H9 (cell line): ENCODE measurements at regions not wholly inside any gene's neighbourhood (a gene's known extent, or its start where the extent isn't known, plus 50 kb on each side); places are given as distances from the start of the nearest gene placed in this dataset.

Source experiments
- DNase-seq: peaks from one replicate; pipeline ENCODE4 v3.0.0-alpha.2; 2017
- H2AFZ ChIP-seq: one replicate; pipeline ENCODE4 v1.6.1; 2013; ENCODE audit warnings: mild to moderate bottlenecking, low read length, control low read depth, moderate library complexity
- H2AK5ac ChIP-seq: 2 replicates; pipeline ENCODE4 v1.6.1; 2013; ENCODE audit warnings: low read length, control low read depth, mixed read lengths; ENCODE audit not compliant: insufficient read length
- H2BK120ac ChIP-seq: one replicate; pipeline ENCODE4 v1.6.1; 2013; ENCODE audit warnings: low read depth, mild to moderate bottlenecking, low read length, control low read depth, inconsistent platforms; ENCODE audit not compliant: poor library complexity, severe bottlenecking
- H2BK12ac ChIP-seq: 2 replicates; pipeline ENCODE4 v1.6.1; 2013; ENCODE audit warnings: low read length, control low read depth, mixed read lengths, low read depth; ENCODE audit not compliant: insufficient read length
- H2BK15ac ChIP-seq: 2 replicates; pipeline ENCODE4 v1.6.1; 2013; ENCODE audit warnings: low read depth, low read length, control low read depth
- H2BK20ac ChIP-seq: one replicate; pipeline ENCODE4 v1.6.1; 2013; ENCODE audit warnings: low read depth, mild to moderate bottlenecking, low read length, control low read depth, inconsistent platforms; ENCODE audit not compliant: poor library complexity, severe bottlenecking
- H2BK5ac ChIP-seq: 2 replicates; pipeline ENCODE4 v1.6.1; 2013; ENCODE audit warnings: low read length, control low read depth, mixed read lengths; ENCODE audit not compliant: insufficient read length
- H3K14ac ChIP-seq: 2 replicates; pipeline ENCODE4 v1.6.1; 2013; ENCODE audit warnings: low read length, control low read depth; ENCODE audit not compliant: insufficient read depth
- H3K18ac ChIP-seq: 2 replicates; pipeline ENCODE4 v1.6.1; 2013; ENCODE audit warnings: low read depth, mild to moderate bottlenecking, mixed read lengths, low read length, control low read depth; ENCODE audit not compliant: insufficient read length
- H3K23ac ChIP-seq: 2 replicates; pipeline ENCODE4 v1.6.1; 2013; ENCODE audit warnings: low read length, control low read depth, mixed read lengths, low read depth; ENCODE audit not compliant: insufficient read length
- H3K23me2 ChIP-seq: 2 replicates; pipeline ENCODE4 v1.6.1; 2013; ENCODE audit warnings: low read depth, mild to moderate bottlenecking, mixed read lengths, low read length, control low read depth; ENCODE audit not compliant: insufficient read length, poor library complexity, severe bottlenecking
- H3K27ac ChIP-seq: 2 replicates; pipeline ENCODE4 v1.5.1; 2013; ENCODE audit warnings: low read length, control low read depth, mixed read lengths, low read depth; ENCODE audit not compliant: insufficient read length
- H3K27me3 ChIP-seq: 2 replicates; pipeline ENCODE4 v1.6.1; 2013; ENCODE audit warnings: low read length, control low read depth, inconsistent platforms; ENCODE audit not compliant: insufficient read depth
- H3K4ac ChIP-seq: 2 replicates; pipeline ENCODE4 v1.6.1; 2013; ENCODE audit warnings: low read depth, mild to moderate bottlenecking, control low read depth, inconsistent platforms, low read length, moderate library complexity
- H3K4me1 ChIP-seq: 2 replicates; pipeline ENCODE4 v1.6.1; 2013; ENCODE audit warnings: low read length, control low read depth, inconsistent platforms; ENCODE audit not compliant: insufficient read depth
- H3K4me2 ChIP-seq: 2 replicates; pipeline ENCODE4 v1.6.1; 2013; ENCODE audit warnings: low read length, control low read depth, mixed read lengths; ENCODE audit not compliant: insufficient read length, insufficient read depth
- H3K56ac ChIP-seq: 2 replicates; pipeline ENCODE4 v1.6.1; 2013; ENCODE audit warnings: low read depth, mild to moderate bottlenecking, mixed read lengths, low read length, control low read depth; ENCODE audit not compliant: insufficient read length
- H3K79me1 ChIP-seq: 2 replicates; pipeline ENCODE4 v1.6.1; 2013; ENCODE audit warnings: low read depth, mild to moderate bottlenecking, moderate library complexity, low read length, control low read depth, inconsistent platforms; ENCODE audit not compliant: insufficient read depth, poor library complexity, severe bottlenecking
- H3K79me2 ChIP-seq: 2 replicates; pipeline ENCODE4 v1.6.1; 2013; ENCODE audit warnings: low read length, control low read depth, inconsistent platforms; ENCODE audit not compliant: insufficient read depth
- H3K9ac ChIP-seq: 2 replicates; pipeline ENCODE4 v1.6.1; 2013; ENCODE audit warnings: low read length, control low read depth, mixed read lengths; ENCODE audit not compliant: insufficient read length; ENCODE audit errors: extremely low read depth
- H3K9me3 ChIP-seq: one replicate; pipeline ENCODE4 v1.6.1; 2013; ENCODE audit warnings: low read depth, low read length, inconsistent platforms; ENCODE audit not compliant: control insufficient read depth
- H3T11ph ChIP-seq: one replicate; pipeline ENCODE4 v1.6.1; 2013; ENCODE audit warnings: mild to moderate bottlenecking, low read length, control low read depth, inconsistent platforms
- H4K20me1 ChIP-seq: one replicate; pipeline ENCODE4 v1.6.1; 2013; ENCODE audit not compliant: control insufficient read depth, insufficient read length, insufficient read depth
- H4K5ac ChIP-seq: 2 replicates; pipeline ENCODE4 v1.6.1; 2013; ENCODE audit warnings: low read depth, mild to moderate bottlenecking, mixed read lengths, low read length, control low read depth; ENCODE audit not compliant: insufficient read length
- H4K8ac ChIP-seq: replicated peaks from 2 replicates; pipeline ENCODE4 v1.6.1; 2013; ENCODE audit warnings: low read length, control low read depth, mixed read lengths, low read depth; ENCODE audit not compliant: insufficient read length
- H4K91ac ChIP-seq: 2 replicates; pipeline ENCODE4 v1.6.1; 2013; ENCODE audit warnings: low read depth, mild to moderate bottlenecking, moderate library complexity, mixed read lengths, low read length, control low read depth; ENCODE audit not compliant: insufficient read length
- H3K27ac Mint-ChIP-seq, 3 experiments: 2 replicates in 2 of 3; 3 replicates in 1 of 3; pipeline ENCODE4 v1.8.0; 2020 to 2021; ENCODE audit warnings: mixed read lengths in 3 of 3, mild to moderate bottlenecking in 1 of 3, moderate library complexity in 1 of 3
- H3K27me3 Mint-ChIP-seq: 2 replicates; pipeline ENCODE4 v1.8.0; 2021; ENCODE audit warnings: low read depth, mild to moderate bottlenecking, moderate library complexity, mixed read lengths
- H3K36me3 Mint-ChIP-seq, 3 experiments: 2 replicates in 2 of 3; 3 replicates in 1 of 3; pipeline ENCODE4 v1.8.0; 2020 to 2021; ENCODE audit warnings: low read depth in 3 of 3, mixed read lengths in 3 of 3; ENCODE audit not compliant: insufficient read depth in 1 of 3
- H3K4me1 Mint-ChIP-seq, 2 experiments: 2 replicates each; pipeline ENCODE4 v1.8.0; 2020; ENCODE audit warnings: mixed read lengths in 2 of 2
- H3K4me3 Mint-ChIP-seq, 2 experiments: 2 replicates in 1 of 2; 3 replicates in 1 of 2; pipeline ENCODE4 v1.8.0; 2020 to 2021; ENCODE audit warnings: mild to moderate bottlenecking in 2 of 2, mixed read lengths in 2 of 2, moderate library complexity in 1 of 2
- H3K9me3 Mint-ChIP-seq, 2 experiments: 2 replicates in 1 of 2; 3 replicates in 1 of 2; pipeline ENCODE4 v1.8.0; 2020; ENCODE audit warnings: mild to moderate bottlenecking in 2 of 2, mixed read lengths in 2 of 2, moderate library complexity in 1 of 2
- CTCF ChIP-seq: fragments of 200-600 bp; sonication (generic); conservative IDR thresholded peaks from 3 replicates; pipeline ENCODE4 v1.8.0; 2021; ENCODE audit warnings: antibody characterized with exemption, mild to moderate bottlenecking
- WGBS: extraction: QIAGEN DNeasy Blood & Tissue Kit; methylation state at CpG from one replicate; pipeline ENCODE4 v1.1.7; 2013; ENCODE audit warnings: missing lambda C conversion rate, low lambda C conversion rate, mixed read lengths; ENCODE audit not compliant: insufficient read length; ENCODE audit errors: extremely low coverage; 5-methylcytosine and 5-hydroxymethylcytosine counted together

DNA sequence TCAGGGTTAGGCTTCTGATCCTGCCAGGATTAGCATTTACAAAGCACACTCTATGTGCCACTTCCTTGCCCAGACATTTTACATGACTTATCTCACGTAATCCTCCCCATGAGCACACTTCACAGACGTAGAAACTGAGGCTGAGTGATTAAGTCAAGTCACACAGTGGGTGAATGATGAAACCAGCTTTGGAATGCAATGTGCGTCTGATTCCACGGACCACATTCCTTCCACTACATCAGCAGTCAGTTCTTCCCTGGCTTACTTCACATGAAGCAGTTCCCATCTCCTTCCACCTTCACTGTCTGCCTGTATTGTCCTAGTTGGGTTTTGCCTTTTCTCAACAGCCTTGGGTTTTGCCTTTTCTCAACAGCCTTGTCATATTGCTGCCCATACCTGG lies 134.3 kb upstream of the PPARGC1A start:
- H3K9ac ChIP-seq, result no peak overlapping the region
- no peak overlapping the region for H4K5ac ChIP-seq
- no peaks in the 10 kb centered on the region for H3K9me3 ChIP-seq
- H3K23ac ChIP-seq, result no peak overlapping the region
- no peak overlapping the region for H2BK5ac ChIP-seq
- no peak overlapping the region for H3K27ac ChIP-seq
- TF ChIP-seq CTCF, result no peak
- H3K23me2 ChIP-seq, result no peaks in the 10 kb centered on the region
- no peak for DNase-seq
- H4K8ac ChIP-seq, result no peak overlapping the region
- H4K20me1 ChIP-seq, result no peaks in the 10 kb centered on the region
- no peak overlapping the region for H2BK20ac ChIP-seq
- no peak overlapping the region for H3K14ac ChIP-seq
- no peak overlapping the region for H3K18ac ChIP-seq
- no peaks in the 10 kb centered on the region for H3K4me1 ChIP-seq
- no peaks in the 10 kb centered on the region for H3K79me2 ChIP-seq
- H3K27ac Mint-ChIP-seq, result no peak overlapping the region
- H4K91ac ChIP-seq, result no peak overlapping the region
- H3K79me1 ChIP-seq, result no peaks in the 10 kb centered on the region
- H3K4me3 Mint-ChIP-seq, result no peak overlapping the region
- H3K4me1 Mint-ChIP-seq, result peaks cover 0 to 5% of the 10 kb centered on the region in 2 experiments; a peak in 1 of 4 replicates
- no peak overlapping the region for H2AK5ac ChIP-seq
- H3K36me3 Mint-ChIP-seq, result no peaks in the 10 kb centered on the region
- WGBS, result no CpG with 5 or more reads among the region's 4 CpGs
- no peak overlapping the region for H3K4me2 ChIP-seq
- no peak overlapping the region for H3K56ac ChIP-seq
- no peaks in the 10 kb centered on the region for H3K27me3 ChIP-seq
- no peak overlapping the region for H3T11ph ChIP-seq
- no peak overlapping the region for H3K4ac ChIP-seq
- H3K27me3 Mint-ChIP-seq, result peaks cover 6% of the 10 kb centered on the region
- no peak overlapping the region for H2BK15ac ChIP-seq
- H2AFZ ChIP-seq, result no peak overlapping the region
- H3K9me3 Mint-ChIP-seq, result no peaks in the 10 kb centered on the region
- H2BK120ac ChIP-seq, result no peak overlapping the region
- H2BK12ac ChIP-seq, result no peak overlapping the region
